CD4-positive, alpha-beta T cell (primary cell): ENCODE measurements at regions not wholly inside any gene's neighbourhood (a gene's known extent, or its start where the extent isn't known, plus 50 kb on each side); places are given as distances from the start of the nearest gene placed in this dataset.

Experiments
- ATAC-seq: fragments of 200-7000 bp; cut with Tn5 transposase; one replicate; pipeline ENCODE4 v1.10.0; 2022; ENCODE audit warnings: mild to moderate bottlenecking; ENCODE audit not compliant: poor library complexity
- CTCF ChIA-PET: fragments of 350-600 bp; sonication (Branson Sonifier 250); formaldehyde crosslinking; loops from one replicate; lab custom pipeline; 2021; ENCODE audit warnings: antibody characterized with exemption, inconsistent platforms; lab: Charles Lee
- POLR2A ChIA-PET: fragments of 350-600 bp; sonication (Branson Sonifier 250); formaldehyde crosslinking; loops from one replicate; lab custom pipeline; 2021; ENCODE audit warnings: antibody characterized with exemption, inconsistent platforms; lab: Charles Lee
- DNase-seq, 14 experiments: peaks; one replicate each; pipeline ENCODE4 v3.0.0-alpha.2; 2013 to 2020; ENCODE audit warnings: mixed read lengths in 2 of 14
- H3K27ac ChIP-seq, 2 donors: one replicate each; pipeline versions ENCODE4 v1.5.1 to v1.7.0; 2013; ENCODE audit warnings: low read length in 2 of 2, low read depth in 1 of 2, mild to moderate bottlenecking in 1 of 2
- H3K27me3 ChIP-seq, 2 experiments: 1 replicate in 1 of 2; 2 replicates in 1 of 2; pipeline versions ENCODE4 v1.6.1 to v1.7.0; 2013; ENCODE audit warnings: low read length in 2 of 2, control low read depth in 1 of 2, mild to moderate bottlenecking in 1 of 2, moderate library complexity in 1 of 2; ENCODE audit not compliant: insufficient read depth in 2 of 2, control insufficient read depth in 1 of 2
- H3K36me3 ChIP-seq: one replicate; pipeline ENCODE4 v1.6.1; 2013; ENCODE audit warnings: low read length, control low read depth; ENCODE audit not compliant: insufficient read depth
- H3K4me1 ChIP-seq: one replicate; pipeline ENCODE4 v1.6.1; 2013; ENCODE audit warnings: low read length, control low read depth; ENCODE audit not compliant: insufficient read depth
- H3K4me3 ChIP-seq: one replicate; pipeline ENCODE4 v1.5.1; 2013; ENCODE audit warnings: mild to moderate bottlenecking, low read length, moderate library complexity
- H3K9me3 ChIP-seq, 2 experiments: 1 replicate in 1 of 2; 2 replicates in 1 of 2; pipeline versions ENCODE4 v1.6.1 to v1.7.0; 2013; ENCODE audit warnings: low read length in 2 of 2, mild to moderate bottlenecking in 2 of 2, control low read depth in 1 of 2, moderate library complexity in 1 of 2; ENCODE audit not compliant: control insufficient read depth in 1 of 2, insufficient read depth in 1 of 2
- H3K27ac Mint-ChIP-seq: one replicate; pipeline ENCODE4 v1.8.0; 2020; ENCODE audit warnings: mixed read lengths
- H3K27me3 Mint-ChIP-seq: one replicate; pipeline ENCODE4 v1.8.0; 2021; ENCODE audit warnings: mixed read lengths
- H3K36me3 Mint-ChIP-seq: one replicate; pipeline ENCODE4 v1.8.0; 2021; ENCODE audit warnings: low read depth, mixed read lengths
- H3K4me1 Mint-ChIP-seq: one replicate; pipeline ENCODE4 v1.8.0; 2021; ENCODE audit warnings: low read depth, mixed read lengths
- H3K4me3 Mint-ChIP-seq: one replicate; pipeline ENCODE4 v1.8.0; 2020; ENCODE audit warnings: mild to moderate bottlenecking, mixed read lengths
- H3K9me3 Mint-ChIP-seq: one replicate; pipeline ENCODE4 v1.8.0; 2020; ENCODE audit warnings: mixed read lengths
- intact Hi-C, 2 experiments: fragments of 100-400 bp; cut with DNase I in 1 of 2; cut with micrococcal nuclease in 1 of 2; formaldehyde crosslinking; loops; one replicate each; pipeline versions ENCODE4 v1.15.1 to v1.9.0; 2023 to 2025; cut with DNase I, micrococcal nuclease
- TF ChIP-seq, protein P1 (sequence below): fragments of 200-600 bp; IDR thresholded peaks from one replicate; pipeline ENCODE4 v1.8.0; 2022; ENCODE audit warnings: antibody characterized with exemption, mild to moderate bottlenecking

DNA sequence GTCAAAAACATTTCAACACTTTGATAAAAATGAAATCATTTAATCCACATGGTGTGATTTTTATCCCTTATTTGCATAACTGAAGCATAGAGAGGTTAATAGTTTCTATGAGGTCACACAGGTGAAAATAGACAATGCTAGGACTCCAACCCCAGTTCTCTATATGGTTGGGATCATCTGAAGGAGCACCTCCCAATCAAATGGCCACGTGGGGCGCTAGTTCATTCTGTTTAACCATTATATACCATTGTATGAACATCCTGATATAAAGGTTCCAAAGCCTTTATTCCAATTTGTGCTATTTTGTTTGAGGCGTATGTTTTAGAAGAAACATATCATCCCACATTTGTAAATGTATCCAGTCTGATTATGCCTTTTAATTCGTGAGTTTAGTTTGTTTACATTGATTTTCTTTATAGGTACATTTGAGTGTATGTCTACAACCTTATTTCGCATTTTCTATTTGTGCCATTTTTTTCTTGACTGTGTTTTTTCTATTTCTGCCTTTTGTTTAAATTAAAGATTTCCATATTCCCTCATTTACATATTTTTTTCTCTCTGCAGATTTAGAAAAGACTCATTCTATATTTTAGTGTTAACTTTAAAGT is 1092.0 kb downstream of the MAT2B start:
- Histone ChIP-seq H3K4me3 (no peak overlapping the region), H3K9me3 (peaks cover 0 to 19% of the 10 kb centered on the region in 2 experiments), H3K4me1 (no peaks in the 10 kb centered on the region), H3K27me3 (no peaks in the 10 kb centered on the region), H3K36me3 (no peaks in the 10 kb centered on the region), H3K27ac (no peak overlapping the region)
- H3K4me1 Mint-ChIP-seq = no peaks in the 10 kb centered on the region
- H3K27me3 Mint-ChIP-seq = no peaks in the 10 kb centered on the region
- no peak for ATAC-seq
- intact Hi-C loops = no loop called here
- TF ChIP-seq, protein P1, sequence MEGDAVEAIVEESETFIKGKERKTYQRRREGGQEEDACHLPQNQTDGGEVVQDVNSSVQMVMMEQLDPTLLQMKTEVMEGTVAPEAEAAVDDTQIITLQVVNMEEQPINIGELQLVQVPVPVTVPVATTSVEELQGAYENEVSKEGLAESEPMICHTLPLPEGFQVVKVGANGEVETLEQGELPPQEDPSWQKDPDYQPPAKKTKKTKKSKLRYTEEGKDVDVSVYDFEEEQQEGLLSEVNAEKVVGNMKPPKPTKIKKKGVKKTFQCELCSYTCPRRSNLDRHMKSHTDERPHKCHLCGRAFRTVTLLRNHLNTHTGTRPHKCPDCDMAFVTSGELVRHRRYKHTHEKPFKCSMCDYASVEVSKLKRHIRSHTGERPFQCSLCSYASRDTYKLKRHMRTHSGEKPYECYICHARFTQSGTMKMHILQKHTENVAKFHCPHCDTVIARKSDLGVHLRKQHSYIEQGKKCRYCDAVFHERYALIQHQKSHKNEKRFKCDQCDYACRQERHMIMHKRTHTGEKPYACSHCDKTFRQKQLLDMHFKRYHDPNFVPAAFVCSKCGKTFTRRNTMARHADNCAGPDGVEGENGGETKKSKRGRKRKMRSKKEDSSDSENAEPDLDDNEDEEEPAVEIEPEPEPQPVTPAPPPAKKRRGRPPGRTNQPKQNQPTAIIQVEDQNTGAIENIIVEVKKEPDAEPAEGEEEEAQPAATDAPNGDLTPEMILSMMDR = no peak
- H3K36me3 Mint-ChIP-seq = no peaks in the 10 kb centered on the region
- no peak for DNase-seq
- CTCF ChIA-PET = no interaction called here
- H3K27ac Mint-ChIP-seq = no peak overlapping the region
- POLR2A ChIA-PET = no interaction called here
- no peak overlapping the region for H3K4me3 Mint-ChIP-seq
- H3K9me3 Mint-ChIP-seq = peaks cover 3% of the 10 kb centered on the region

DNA sequence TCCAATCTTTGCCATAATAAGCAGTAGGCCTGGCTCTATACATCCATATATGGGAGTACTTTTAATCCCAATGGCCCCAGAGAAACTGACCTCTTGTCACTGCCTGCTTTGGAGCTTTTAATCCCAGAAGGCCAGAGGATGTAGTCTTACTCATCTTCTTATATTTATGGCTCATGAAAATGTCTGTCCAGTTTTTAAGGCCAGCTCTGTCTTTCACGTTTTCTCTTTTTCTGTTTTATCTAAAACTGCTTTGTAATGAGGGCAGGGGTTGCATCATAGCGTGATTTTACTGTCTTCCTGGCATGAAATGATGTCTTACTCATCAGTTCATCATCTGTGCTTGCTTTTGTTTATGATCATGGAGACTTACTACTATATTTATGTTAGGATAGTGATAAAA is 1094.9 kb downstream of the MAT2B start:
- Histone ChIP-seq H3K9me3 (peaks cover 0 to 17% of the 10 kb centered on the region in 2 experiments), H3K27me3 (no peaks in the 10 kb centered on the region), H3K27ac (no peak overlapping the region), H3K36me3 (no peaks in the 10 kb centered on the region), H3K4me3 (no peak overlapping the region), H3K4me1 (no peaks in the 10 kb centered on the region)
- ATAC-seq (no peak), DNase-seq (no peak)
- intact Hi-C loops = no loop called here
- CTCF ChIA-PET = no interaction called here
- POLR2A ChIA-PET = no interaction called here
- H3K27me3 Mint-ChIP-seq = no peaks in the 10 kb centered on the region
- no peaks in the 10 kb centered on the region for H3K4me1 Mint-ChIP-seq
- peaks cover 3% of the 10 kb centered on the region for H3K9me3 Mint-ChIP-seq
- no peak overlapping the region for H3K4me3 Mint-ChIP-seq
- no peaks in the 10 kb centered on the region for H3K36me3 Mint-ChIP-seq
- TF ChIP-seq, protein P1 = no peak
- H3K27ac Mint-ChIP-seq = no peak overlapping the region

DNA sequence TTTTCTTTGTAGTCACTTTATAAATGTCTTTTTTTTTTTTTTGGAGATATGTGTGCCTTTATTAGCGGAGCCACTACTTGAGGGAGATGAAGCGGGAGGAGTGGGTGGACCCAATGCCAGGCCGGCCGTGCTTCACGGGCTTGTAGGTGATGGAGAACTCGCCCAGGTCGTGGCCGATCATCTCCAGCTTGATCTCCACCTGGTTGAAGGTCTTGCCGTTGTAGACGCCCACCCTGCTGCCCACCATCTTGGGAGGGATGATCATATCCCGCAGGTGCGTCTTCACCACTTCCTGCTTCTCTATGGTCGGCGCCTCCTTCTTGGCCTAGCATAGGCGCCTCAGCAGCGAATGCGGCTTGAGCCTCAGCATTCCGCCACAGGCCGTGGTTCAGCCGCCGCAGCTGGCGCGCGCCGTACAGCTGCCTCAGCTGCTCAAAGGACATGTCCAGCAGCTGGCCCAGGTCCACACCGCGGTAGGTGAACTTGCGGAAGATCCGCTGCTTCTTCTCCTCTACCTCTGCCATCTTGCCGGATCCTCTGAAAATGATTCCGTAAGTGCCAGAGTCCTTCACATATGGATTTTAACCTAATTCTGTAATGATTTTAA is 1095.6 kb downstream of the MAT2B start:
- TF ChIP-seq, protein P1 = no peak
- no peak overlapping the region for H3K27ac ChIP-seq
- Mint-ChIP-seq H3K4me1 (no peaks in the 10 kb centered on the region), H3K4me3 (no peak overlapping the region), H3K9me3 (peaks cover 2% of the 10 kb centered on the region), H3K27me3 (no peaks in the 10 kb centered on the region), H3K36me3 (no peaks in the 10 kb centered on the region), H3K27ac (no peak overlapping the region)
- ChIA-PET CTCF (no interaction called here), POLR2A (no interaction called here)
- peaks cover 0 to 17% of the 10 kb centered on the region in 2 experiments for H3K9me3 ChIP-seq
- intact Hi-C loops = no loop called here
- H3K4me1 ChIP-seq = no peaks in the 10 kb centered on the region
- no peaks in the 10 kb centered on the region for H3K27me3 ChIP-seq
- H3K36me3 ChIP-seq = no peaks in the 10 kb centered on the region
- H3K4me3 ChIP-seq = no peak overlapping the region
- ATAC-seq (no peak), DNase-seq (peak in 1 of 14 experiments; percentile 4)
